HG03342 (cell line): ENCODE measurements at regions not wholly inside any gene's neighbourhood (a gene's known extent, or its start where the extent isn't known, plus 50 kb on each side); places are given as distances from the start of the nearest gene placed in this dataset.

ENCODE experiments used
- ATAC-seq: cut with Tn5 transposase; IDR thresholded peaks from one replicate; pipeline ENCODE4 v1.9.1; 2021; ENCODE audit warnings: mild to moderate bottlenecking, moderate library complexity; ENCODE audit not compliant: unreplicated experiment

DNA sequence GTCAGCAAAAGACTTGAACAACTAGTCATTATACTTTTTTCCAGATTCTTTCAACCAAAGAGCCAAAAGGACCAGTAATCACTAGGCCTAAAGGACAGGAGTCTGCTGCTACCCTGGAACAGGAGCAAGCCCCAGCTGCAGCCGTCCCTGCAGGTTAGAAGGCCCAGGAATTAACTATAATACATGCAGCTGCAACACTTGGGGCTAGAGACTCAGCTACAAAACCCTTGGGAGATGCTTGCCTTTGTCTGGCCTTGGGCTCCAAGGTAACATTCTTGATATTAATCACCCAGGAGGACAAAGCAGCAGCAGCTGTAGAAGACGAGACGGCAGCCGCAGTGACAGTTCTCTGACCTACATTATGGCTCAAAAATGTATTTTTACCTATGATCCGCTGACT, 841.2 kb upstream of the ADGRL4 start:
- ATAC-seq: no peak

DNA sequence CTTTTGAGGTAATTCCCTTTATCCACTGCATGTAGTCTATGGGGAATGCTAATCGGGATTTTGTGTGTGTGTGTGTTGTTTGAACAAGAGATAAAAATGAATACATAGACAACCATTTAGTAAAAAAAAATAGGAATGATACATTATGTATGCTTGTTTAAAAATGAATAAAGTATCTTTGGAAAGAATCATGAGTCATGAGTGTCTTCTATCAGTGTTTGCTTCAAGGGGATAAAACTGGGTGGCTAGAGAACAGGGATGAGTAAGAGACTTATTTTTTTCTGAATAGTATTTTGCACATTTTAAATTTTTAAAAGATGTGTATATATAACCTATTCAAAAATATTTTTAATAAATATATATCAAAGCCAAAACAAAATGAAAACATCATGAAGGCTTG, 839.4 kb upstream of the ADGRL4 start:
- ATAC-seq: no peak

DNA sequence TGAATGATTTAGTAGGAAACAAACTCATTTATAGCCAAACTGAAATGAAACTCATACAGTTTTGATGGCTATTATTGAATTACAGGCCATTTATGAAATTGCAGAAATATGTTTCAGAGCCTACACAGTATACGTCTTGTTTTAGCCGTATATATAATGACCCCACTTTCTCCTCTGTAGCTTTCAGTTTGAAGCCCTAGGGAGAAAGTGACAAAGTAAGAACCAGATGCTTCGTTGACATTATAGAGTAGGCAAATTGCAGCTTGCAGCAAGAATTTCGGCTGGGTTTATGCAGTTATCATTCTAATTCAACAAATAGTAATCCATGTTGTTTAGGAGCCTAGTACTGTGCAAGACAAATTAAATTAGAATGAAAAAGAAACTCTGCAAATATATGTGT, 836.3 kb upstream of the ADGRL4 start:
- ATAC-seq: no peak

DNA sequence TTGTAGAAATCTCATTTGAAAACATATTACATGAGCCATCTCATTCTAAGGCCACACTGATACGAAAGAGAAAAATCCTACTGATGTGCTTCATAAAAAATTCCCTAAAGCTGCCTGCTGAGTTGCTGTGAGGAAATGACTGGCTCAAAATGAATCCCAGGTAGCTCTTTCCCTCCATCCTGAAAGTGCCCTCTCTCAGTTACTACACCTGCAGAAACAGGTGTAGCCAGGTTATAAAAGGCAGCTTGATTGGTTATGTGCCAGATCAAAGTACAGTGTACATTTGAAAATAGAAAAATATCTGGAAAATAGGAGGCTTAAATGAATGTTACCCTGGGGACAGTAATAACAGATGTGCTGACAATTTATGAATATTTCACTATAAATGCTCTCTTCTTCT, 833.4 kb upstream of the ADGRL4 start:
- ATAC-seq: no peak

DNA sequence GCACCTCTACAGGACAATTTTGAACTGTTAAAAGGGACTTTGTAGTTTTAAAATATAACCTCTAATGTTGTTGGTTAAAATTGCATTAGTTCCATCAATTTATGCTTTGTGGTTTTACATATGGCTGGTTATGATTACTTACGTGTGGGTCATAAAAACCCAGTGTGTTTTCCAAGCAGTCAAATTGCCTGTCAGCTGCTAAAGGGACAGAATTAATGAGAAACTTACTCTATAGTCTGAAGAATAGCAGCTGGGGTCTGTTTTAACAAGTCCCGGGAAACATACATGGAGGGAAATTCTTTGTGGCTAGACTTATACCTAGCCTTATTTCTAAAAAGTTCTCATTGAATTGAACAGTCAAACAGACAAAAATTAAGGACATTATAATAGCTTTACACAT, 820.9 kb upstream of the ADGRL4 start:
- no peak for ATAC-seq

DNA sequence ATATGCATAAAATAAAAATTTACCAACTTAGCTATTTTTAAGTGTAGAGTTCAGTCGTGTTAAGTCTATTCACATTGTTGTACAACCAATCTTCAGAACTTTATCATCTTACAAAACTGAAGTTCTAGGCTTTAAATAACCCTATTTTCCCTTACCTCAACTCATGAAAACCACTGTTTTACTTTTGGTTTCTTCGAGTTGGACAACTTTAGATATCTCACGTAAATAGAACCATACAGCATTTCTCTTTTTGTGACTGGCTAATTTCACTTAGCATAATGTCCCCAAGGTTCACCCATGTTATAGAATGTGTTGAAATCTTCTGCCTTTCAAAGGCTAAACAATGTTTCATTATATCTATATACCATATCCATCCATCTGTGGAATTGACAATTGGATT, 819.0 kb upstream of the ADGRL4 start:
- ATAC-seq: no peak

DNA sequence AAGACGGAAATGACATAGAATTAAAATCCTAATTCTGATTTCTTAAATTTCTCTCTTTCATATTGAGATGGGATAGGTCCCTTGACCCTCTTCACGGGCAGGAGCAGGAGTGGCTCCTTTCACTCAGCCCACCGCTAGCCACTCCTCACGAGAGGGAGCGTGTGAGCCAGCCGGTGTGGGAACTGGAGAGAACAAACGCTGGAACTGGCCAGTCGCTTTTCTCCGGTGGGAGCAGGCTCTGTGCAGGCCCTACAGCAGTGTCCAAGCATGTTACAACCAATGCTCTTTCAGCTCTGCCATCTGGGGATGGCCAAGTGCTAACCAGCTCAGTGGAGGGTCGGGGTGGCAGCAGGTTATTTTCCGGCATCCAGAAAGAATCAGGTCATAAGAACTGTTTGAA, 815.5 kb upstream of the ADGRL4 start:
- no peak for ATAC-seq

DNA sequence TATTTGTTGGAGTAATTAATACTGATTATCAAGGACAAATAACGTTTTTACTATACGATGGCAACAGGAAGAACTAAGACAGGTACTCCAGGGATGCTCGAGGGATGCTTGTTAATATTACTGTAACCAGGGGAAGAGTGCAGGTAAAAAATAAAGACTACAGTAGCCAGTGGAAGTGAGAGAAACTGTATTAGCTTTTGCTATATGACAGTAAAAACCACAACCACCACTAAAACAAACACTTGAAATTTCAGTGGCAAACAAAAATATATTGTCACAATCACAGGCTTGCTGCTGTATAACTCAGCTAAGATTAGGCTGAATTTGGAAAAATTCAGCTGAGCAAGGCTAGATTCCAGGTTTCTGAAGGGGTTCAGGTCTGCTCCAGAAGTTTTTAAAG, 812.6 kb upstream of the ADGRL4 start:
- ATAC-seq: no peak

DNA sequence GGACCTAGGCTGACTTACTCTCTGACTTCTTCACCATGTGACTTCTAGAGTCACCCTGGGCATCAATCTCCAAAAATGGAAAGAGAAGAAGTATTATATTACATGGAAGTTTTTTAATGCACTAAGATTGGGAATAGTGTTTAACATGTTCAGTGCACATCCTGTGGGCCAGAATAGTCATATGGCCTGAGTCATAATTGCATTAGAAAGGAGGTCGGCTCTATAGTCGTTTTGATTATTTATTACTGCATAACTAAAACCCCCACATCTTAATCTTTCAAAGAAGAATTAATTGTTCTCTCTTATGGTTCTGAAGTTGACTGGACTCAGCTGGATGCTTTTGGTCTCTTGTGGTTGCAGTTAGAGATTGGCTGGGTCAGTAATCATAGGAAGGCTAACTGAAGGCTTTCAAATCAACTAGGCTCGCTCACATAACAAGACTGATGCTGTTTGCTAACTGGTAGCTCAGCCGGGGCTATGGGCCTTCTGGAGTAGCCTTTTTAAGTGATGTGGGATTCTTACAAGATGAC, 810.6 kb upstream of the ADGRL4 start:
- ATAC-seq: no peak

DNA sequence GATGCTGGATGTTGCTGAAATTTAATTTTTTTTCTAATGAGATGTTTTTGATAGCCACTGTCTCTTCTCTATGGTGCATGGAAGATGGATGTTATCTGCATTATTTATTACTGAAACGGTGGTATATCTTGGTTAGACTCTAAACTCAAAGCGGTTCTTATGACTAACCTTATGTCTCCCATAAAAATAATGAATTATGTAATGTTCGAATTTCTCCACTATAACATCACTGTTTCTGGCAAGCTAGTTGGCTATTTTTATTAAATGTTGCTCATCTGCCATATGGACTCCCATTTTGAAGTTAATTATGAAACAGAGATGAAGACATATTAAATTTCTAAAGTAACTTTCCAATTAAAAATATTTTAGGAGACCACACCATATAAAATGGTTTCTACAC, 808.6 kb upstream of the ADGRL4 start:
- no peak for ATAC-seq

DNA sequence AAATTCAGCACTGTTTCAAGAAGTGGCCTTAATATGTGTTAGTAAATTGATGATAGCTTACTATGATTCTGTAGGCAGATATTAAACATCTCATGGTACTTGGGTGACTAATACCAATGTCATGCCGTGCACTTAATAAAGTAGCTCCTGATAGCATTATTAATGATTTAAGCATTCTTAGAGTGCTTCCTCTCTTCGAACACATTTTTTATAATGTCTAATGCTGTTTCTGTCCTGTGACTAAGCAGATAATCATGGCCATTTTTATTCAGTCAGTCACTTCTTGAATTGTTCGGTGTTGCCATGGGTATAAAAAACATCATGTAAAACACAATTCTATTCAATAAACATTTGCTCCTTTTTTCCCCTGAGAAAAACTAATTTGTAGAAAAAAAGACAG, 804.6 kb upstream of the ADGRL4 start:
- no peak for ATAC-seq

DNA sequence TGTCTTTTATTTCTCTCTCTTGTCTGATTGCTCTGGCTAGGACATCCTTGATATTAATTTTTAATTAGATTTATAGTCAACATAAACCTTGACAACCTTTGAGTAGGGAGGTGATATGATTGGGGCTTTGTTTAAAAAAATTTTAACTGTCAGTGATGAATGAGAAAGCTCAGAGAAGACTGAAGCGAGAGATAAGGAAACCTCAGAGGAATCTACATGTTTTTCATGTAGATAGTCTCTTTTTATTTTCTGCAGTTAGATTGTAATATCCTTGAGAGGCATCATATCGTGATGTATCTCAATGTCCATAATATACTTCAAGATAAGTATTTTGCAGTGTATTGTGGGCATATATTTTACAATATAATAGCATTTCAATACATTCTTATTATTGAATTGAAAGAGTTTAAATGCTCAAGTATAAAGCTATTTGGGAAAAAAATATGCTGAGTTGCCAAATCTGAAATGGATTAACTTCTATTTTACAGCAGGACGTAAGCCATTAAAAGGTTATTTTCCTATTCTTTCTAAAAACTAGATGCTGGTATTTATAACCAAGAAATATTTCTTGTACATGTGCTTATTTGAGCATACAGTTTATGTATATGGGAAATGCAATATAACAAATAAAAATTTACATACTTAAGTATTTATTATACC, 802.4 kb upstream of the ADGRL4 start:
- ATAC-seq: no peak

DNA sequence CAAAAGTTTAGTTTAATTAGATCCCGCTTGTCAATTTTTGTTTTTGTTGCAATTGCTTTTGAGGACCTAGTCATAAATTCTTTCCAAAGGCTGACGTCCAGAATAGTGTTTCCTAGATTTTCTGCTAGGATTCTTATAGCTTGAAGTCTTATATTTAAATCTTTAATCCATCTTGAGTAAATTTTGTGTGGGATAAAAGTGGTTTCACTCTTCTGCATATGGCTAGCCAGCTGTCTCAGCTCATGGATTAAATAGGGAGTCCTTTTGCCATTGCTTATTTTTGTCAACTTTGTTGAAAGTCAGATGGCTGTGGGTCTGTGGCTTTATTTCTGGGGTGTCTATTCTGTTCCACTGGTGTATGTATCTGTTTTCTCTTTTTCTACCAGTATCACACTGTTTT, 801.3 kb upstream of the ADGRL4 start:
- no peak for ATAC-seq

DNA sequence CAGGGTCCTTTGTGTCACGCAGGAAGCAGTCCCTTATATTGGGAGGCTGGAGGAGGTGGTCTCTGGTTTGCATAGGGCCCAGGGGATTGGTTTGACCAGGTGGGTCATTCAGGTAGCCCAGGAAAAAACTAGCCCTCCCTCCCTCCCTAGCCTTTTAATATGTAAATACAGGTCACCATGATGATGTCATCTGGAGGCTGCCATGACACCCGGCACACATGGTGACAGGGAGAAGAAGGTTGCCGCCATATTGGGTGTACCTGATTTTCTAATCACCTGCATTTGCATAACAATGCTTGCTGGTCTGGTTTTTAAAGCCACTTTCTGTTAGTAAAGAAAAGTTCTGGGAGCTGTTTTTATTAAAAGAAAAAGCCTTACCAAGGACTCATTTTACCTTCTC, 791.0 kb upstream of the ADGRL4 start:
- ATAC-seq: no peak

DNA sequence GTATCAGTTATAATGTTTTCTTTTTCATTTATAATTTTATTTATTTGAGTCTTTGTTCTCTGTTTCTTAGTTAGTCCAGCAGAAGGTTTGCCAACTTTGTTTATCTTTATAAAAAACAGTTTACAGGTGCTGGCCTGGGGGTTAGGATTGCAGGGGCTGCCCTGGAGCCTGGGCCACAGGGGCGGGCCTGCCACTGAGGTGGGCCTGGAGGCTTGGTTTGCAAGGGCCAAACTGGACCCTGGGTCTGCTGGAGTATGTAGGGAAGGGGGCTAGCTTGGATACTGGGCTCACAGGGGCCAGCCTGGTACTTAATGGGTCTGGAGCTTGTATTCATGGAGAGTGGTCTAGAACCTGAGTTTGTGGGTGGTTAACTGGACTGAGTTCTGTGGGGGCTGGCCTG, 789.9 kb upstream of the ADGRL4 start:
- ATAC-seq: no peak

DNA sequence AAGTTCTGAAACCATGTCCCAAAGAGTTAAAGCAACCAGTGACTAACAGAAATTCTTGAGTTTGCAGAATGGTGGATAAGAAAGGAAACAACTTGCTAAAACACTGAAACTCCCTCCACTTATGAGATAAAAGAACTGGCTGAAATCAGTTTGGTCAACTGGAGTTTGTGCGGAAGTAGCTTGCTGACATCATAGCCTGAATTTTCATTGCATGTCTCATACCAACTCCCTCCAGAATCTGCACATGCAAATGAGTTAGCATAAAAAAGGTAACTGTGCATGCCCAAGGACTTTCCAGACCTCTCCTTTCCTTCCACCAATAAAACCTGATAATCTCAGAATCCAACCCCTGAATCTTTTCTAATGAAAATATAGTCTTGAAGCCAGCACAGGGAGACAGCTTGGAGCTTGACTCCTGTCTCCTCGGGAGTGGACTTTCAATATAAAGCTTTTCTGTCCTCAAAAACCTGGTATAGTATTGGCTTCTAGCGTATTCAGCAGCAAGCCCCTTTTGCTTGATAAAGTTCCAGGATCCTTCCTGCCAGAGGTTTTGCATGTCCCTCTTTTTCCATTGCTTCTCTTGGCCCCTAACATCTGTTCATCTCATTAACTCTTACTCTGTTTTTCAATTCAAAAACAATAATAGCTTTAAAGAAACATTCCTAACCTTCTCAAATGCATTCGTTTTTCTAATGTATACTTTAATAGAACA, 785.8 kb upstream of the ADGRL4 start:
- ATAC-seq: no peak

DNA sequence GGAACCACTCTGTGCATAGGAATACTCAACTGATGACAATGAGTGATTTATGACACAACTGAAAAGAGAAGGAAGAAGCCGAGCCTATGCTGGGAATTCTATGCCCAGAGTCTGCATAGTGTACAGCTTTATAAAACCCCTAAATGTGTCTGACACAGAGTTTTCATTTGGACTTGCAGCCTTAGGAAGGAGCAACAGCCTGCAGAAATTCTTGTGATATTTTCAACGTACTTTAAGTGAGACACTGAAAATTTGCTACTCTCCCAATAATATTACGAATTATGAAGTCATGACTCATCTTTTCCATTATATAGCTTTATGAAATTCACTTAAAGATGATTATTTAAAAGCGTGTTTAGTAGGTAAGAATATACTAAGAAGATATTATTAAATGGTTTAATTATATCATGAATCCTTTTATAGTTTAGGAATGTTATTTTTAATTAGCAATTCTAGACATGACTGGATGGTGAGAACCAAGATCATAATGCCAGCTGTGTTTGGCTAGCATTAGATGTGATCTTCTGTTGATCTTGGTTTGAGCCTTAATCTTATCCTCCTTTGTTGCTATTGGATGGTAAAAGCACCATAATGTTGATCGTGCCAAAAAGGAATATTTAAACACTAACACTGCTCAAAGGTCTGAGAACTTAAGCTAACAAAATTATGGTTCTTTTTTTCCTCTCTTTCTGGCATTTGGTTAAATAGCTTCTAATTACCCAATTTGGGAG, 785.1 kb upstream of the ADGRL4 start:
- ATAC-seq: no peak

DNA sequence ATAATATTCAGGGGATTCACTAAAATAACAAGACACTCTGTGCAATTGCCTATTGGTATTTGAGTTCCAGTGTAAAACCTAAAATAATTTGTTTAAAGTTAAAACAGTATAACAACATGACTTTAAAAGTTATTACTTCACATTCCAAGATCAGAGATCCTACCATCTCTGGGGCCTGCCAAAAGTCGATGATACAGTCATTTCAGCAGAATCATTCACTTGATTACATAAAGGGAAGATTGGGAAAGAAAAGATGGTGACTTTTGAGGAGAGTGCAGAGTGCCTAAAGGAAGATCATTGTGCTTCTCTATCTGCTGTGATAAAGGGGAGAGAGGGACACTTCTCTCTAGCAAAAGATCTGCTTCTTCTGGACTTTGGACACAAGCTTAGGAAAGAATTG, 784.4 kb upstream of the ADGRL4 start:
- no peak for ATAC-seq

DNA sequence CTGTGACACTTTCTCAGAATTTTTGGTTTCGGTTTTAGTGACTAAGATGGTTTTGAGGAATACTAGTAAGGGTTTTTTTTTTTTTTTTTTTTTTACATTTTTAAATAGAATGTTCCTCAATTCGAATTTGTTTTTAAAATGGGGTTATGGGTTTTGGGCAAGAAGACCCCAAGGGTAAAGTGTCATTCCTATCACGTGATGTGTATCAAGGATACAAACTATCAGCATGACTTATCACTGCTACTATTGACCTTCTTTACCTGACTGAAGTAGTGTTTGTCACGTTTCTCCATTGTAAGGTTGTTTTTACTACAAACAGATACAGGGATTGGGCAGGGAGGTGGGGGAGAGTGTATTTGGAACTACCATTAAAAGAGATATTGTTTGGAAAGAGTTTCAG, 781.1 kb upstream of the ADGRL4 start:
- ATAC-seq: no peak

DNA sequence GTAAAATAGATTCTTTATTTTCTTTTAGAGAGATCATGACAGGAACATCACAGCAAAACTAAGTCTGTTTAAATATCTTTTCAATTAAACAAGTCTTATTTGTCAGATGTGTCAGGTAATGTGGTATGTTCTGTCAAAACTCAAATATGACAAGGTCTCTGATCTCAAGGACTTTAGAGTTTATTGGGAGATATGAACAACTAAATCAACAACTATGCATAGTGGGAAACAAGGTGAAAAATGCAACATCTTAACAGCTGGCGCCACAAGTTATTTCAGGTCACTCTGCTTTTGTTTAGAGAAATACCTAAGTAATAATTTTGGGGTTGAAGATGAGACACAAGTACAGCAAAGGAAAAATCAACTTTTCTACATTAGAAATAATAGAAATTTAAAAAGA, 779.4 kb upstream of the ADGRL4 start:
- no peak for ATAC-seq

DNA sequence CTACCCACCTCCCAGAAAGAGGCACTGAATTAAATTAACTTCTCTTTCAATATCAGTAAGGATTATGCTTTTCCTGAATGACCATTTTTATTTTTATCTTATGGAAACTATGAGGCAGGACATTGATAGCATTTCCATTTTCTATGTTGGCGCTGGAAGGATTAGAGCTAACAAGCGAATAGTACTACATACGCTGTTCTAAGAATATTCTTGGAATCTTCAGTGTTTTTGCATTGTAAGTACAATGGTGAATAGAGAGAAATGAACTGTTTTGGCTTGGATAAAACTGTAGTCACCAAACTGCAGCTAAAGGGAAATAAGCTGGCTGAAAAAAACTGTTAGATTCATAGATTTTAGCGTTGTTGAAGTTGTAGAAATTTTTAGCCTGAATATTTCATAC, 779.0 kb upstream of the ADGRL4 start:
- ATAC-seq: no peak

DNA sequence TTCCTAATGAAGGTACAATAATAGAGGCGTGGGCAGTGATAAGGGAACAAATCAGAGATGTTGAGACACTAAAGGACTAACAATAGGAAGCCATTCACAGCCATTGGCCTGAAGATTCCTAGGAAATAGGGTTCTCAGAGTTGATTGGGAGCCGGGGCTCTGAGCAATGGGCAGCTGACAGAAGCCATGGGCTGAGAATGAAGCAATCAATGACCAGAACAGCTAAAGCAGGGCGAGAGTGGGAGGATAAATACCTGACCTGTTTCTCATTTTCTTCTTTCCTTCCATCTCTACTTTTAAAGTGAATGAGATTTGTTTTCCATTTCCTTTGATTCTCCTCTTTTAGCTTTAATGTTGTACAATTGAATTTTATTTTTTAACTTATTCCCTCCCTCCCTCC, 774.7 kb upstream of the ADGRL4 start:
- no peak for ATAC-seq
